ENCODE measurements at regions not wholly inside any gene's neighbourhood (a gene's known extent, or its start where the extent isn't known, plus 50 kb on each side); places are given as distances from the start of the nearest gene placed in this dataset.

- DNase-seq (ENCODE audit: extremely low read depth in 1 of 11, low read depth in 9 of 11, low spot score in 4 of 11), result no peak
These were observed 332.7 kb downstream of the RAPGEF2 start for GRCh38 chr4:159435561-159436023.

DNA sequence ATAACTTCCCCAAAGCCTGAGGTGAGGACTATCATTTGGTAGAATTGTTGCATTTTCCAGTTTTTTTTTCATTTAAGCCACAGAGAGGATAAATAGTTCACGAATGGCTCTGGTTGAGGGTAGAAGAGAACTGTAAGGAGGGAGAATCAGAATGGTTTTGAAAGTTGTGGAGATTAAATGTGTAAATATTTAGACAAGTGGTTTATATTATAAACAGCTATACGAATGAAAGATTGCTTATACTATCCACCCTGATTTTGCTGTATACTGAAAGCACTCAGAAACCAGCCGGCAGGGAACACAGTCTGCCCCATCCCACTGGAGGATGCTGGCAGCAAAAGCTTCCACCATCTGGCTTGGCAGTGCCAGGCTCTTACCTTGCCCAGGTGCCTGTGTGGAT is 341.1 kb downstream of the RAPGEF2 start:
- no peak for DNase-seq (ENCODE audit: extremely low read depth in 1 of 11, low read depth in 9 of 11, low spot score in 4 of 11)

- no peak for DNase-seq (ENCODE audit: extremely low read depth in 1 of 11, low read depth in 9 of 11, low spot score in 4 of 11)
These were observed 341.8 kb downstream of the RAPGEF2 start for GRCh38 chr4:159444678-159445077.

GRCh38 chr4:159445692-159446091 is 342.8 kb downstream of the RAPGEF2 start:
- no peak for DNase-seq (ENCODE audit: extremely low read depth in 1 of 11, low read depth in 9 of 11, low spot score in 4 of 11)

GRCh38 chr4:159446266-159446976 is 343.5 kb downstream of the RAPGEF2 start:
- DNase-seq (ENCODE audit: extremely low read depth in 1 of 11, low read depth in 9 of 11, low spot score in 4 of 11), result peak in 9 of 11 donors; percentile 32 to 69 (median 46)

DNA sequence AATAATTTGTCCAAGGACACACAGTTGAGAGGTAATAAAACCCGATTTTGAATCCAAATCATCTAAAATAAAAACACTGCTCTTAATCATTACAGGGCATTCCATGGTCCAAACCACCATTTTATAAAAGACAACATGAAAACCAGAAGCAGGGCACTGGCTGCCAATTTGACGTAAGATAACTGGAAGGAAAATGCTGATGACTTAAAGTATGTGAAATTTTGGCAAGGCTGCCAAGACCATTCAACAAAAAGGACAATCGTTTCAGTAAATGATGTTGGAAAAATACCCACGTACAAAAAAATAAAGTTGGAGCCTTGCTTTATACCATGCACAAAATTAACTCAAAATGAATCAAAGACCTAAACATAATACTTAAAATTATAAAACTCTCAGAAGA is 344.4 kb downstream of the RAPGEF2 start:
- no peak for DNase-seq (ENCODE audit: extremely low read depth in 1 of 11, low read depth in 9 of 11, low spot score in 4 of 11)

- no peak for DNase-seq (ENCODE audit: extremely low read depth in 1 of 11, low read depth in 9 of 11, low spot score in 4 of 11)
These were observed 348.1 kb downstream of the RAPGEF2 start for GRCh38 chr4:159451006-159451405.

DNA sequence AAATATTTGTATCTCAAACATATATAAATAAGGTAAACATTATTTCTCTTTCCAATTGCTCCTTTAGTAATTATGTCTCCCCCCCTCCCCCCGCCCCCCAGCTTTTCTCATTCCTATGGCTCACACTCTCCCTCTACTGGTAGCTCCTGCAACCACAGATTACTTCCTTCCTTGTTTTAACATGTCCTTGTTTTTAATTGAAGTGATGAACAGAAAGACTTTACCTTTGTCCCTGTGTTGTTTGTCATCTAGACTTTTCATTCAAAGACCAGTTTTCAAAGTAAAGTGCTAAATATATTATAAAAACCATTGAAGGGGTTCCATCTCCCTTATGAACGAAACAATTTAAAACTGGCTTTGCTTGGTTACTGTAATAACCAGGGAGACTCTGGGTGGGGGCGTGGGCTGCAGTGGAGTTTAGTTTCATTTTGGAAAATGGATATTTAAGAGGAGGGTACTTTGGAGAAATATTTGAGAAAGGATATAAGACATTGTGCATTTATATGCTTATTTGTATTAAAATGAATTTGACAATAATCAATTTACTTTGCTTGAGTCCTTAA is 352.9 kb downstream of the RAPGEF2 start:
- peak in 6 of 11 donors; percentile 9 to 39 (median 17) for DNase-seq (ENCODE audit: extremely low read depth in 1 of 11, low read depth in 9 of 11, low spot score in 4 of 11)

DNA sequence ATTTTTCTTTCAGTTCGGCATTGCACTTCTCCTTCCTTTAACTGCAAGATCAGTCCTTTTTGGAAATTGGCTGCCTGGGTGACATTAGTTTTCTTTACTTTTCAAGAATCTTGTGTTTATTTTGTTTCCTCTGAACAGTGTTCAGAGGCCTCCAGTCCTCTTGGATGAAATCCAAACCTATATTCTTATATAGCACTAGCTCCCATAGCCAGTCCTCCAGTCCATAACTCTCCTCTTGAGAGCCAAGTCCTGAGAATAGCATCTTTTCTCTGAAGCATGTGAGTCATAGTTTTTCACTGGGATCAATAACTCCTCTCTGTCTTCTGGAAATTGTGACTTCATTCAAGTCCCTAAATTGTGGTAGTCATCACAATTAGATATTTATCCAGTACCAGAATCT is 357.5 kb downstream of the RAPGEF2 start:
- DNase-seq (ENCODE audit: extremely low read depth in 1 of 11, low read depth in 9 of 11, low spot score in 4 of 11), result no peak

DNA sequence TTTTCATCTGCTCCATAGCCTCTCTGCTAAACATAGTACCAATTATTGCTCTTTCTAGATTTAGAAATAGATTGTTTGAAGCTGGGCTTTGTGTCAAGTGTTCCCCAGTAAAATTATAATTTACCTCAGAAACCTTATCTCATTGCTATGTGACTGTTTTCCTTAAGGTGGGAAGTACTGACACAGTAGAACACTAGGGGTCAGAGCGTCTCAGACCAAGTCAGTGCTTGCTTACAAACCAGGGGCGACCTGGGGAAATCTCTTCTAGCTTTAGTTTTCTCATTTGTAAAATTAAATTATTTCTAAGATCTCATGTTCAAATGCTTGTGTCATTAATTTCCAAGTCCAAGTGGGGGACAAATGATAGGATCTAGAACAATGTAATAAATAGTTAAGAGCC is 360.4 kb downstream of the RAPGEF2 start:
- no peak for DNase-seq (ENCODE audit: extremely low read depth in 1 of 11, low read depth in 9 of 11, low spot score in 4 of 11)

DNA sequence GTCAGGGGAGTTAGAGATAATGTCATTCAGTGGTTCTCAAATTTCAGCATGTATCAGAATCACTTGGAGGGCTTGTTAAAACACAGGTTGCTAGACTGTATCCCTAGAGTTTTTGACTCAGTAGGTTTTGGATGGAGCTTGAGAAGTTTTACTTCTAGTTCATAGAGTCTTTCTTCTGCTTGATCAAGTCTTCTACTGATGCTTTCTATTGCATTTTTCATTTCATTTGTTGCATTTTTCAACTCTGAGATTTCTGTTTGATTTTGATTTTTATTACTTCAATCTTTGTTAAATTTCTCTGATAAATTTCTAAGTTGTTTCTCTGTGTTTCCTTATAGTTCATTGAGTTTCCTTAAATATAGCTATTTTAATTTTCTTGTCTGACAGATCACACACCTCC is 361.4 kb downstream of the RAPGEF2 start:
- DNase-seq (ENCODE audit: extremely low read depth in 1 of 11, low read depth in 9 of 11, low spot score in 4 of 11), result no peak

DNA sequence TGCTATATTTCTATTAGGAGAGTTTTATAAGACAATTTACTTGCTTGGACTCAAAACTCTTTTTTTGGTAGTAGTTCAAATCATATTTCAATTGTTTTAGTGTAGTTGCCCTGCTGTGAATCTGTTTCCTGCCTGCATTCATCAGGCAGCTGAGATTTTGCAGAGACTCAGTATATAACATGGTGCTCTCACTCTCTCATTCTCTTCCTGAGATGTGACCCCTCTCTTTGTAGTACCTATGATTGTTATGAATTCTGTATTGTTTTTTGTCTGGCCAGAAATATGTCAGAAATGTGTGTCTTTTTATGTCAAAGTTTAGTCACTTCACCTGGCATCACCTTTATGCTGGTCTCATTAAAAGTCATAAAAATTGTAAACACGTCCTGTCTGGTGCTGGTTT is 374.0 kb downstream of the RAPGEF2 start:
- no peak for DNase-seq (ENCODE audit: extremely low read depth in 1 of 11, low read depth in 9 of 11, low spot score in 4 of 11)

DNA sequence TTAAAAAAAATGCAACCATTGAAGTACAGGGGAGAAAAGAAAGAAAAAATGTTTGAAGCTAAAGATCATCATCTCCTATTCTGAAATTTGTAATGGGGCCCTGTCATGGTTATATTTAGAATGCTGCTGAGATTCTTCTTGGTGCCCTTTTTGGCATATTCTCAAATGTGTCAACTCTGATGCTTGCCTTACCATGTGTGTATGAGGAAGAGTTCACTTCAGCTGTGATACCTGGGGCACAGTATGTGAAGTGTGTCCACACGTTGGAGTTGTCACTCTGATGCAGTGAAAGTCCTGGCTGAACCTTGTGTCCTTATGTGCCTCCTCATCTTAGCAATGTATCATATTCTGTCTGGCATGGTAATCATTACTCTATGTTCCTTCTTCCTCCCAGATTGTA is 377.9 kb downstream of the RAPGEF2 start:
- no peak for DNase-seq (ENCODE audit: extremely low read depth in 1 of 11, low read depth in 9 of 11, low spot score in 4 of 11)

GRCh38 chr4:159481936-159482335 is 379.1 kb downstream of the RAPGEF2 start:
- DNase-seq (ENCODE audit: extremely low read depth in 1 of 11, low read depth in 9 of 11, low spot score in 4 of 11), result no peak

DNA sequence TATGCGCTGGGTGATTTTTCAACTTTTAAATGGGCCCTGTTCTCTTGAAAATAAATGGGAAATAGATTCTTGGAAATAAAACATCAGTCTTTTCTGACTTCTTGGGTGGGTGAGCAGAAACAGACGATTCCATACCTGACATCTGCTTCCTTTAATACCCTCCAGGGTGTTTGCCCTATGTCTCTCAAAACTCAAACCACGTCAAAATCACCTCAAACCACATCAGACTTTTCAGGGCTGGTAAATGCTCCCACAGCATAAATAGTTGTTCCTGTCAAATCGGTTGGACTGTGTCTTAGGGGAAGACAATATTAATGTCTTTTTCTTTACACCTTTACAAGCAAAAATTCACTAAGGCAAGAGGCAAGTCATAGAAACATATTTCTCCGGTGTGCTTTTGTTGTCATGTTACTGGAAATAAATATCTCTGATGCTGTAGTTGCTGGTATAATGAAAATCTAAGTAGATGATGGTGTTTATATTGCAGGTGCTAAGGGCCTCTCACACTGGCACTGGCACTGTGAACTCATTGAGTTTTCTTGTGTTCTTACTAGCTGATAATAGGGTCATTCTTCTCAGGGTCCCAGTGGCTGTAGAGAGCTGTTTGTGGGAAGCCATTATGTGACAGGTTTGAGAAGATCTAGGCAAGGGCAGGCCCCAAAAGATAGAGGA is 380.4 kb downstream of the RAPGEF2 start:
- no peak for DNase-seq (ENCODE audit: extremely low read depth in 1 of 11, low read depth in 9 of 11, low spot score in 4 of 11)

DNA sequence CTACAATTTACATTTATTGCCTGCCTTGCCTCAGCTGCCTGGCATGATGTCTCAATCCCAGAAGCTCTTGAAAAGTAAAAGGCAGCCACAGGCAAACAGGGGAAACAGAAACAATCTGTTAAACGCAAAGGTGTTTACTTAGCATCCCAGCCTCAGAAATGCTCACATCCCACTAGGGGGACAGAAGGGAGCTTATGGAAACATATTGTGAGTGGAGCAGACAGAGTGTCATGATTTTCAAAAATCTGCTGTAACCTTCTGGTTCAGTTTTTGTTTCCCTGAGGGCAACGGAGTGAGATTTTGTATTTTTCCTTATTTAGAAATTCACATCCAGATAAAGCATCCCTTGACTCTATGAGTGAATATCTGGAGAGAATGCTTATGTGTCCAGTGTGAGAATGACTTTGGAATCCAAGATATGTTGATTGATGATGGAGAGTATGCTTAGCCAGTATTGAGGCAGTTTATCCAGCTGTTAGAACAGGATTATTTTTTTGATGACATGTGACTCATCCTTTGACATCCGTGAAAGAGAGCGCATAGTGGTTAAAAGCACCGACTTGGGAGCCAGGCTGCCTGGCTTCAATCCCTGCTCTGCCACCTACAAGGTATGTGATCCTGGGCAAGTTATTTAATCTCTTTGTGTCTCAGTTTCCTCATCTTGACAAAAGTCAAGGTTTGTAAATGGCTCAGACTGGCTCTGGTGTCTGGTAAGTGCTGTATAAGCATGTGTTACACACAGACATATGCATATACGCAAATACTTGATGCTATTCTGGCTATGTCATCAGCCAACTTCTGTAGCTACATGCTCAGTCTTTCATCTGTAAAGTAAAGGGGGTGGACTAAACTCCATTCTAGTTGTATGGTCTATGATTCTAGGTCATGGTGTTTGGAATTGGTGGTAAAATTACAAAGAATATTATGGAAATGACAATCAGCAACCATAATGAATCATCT is 381.2 kb downstream of the RAPGEF2 start:
- DNase-seq (ENCODE audit: extremely low read depth in 1 of 11, low read depth in 9 of 11, low spot score in 4 of 11), result no peak

GRCh38 chr4:159484864-159485263 is 382.0 kb downstream of the RAPGEF2 start:
- no peak for DNase-seq (ENCODE audit: extremely low read depth in 1 of 11, low read depth in 9 of 11, low spot score in 4 of 11)

DNA sequence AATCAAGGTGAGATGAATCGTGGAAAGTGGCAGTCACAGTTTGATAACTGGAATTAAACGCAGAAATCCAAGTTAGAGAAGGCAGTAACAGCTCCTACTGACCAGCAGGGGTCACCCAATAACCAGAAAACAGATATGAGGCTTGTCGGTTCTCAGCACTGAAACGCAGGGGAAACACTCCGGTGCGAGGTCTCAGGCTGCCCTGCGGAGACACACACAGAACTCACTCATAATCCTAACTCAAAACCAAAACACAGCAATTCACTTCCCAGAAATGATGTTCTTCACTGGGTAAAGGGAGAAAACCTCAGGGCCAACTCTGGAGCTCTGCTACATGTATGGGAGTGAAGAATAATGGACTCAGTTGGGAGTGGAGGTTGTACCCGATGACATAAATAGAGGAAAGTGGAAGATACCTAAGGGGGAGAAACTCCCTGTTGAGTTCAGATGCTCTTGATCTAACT is 384.4 kb downstream of the RAPGEF2 start:
- DNase-seq (ENCODE audit: extremely low read depth in 1 of 11, low read depth in 9 of 11, low spot score in 4 of 11), result peak; percentile 49 to 81 (median 65)

GRCh38 chr4:159489646-159490045 is 386.8 kb downstream of the RAPGEF2 start:
- no peak for DNase-seq (ENCODE audit: extremely low read depth in 1 of 11, low read depth in 9 of 11, low spot score in 4 of 11)
